Prostate gland (tissue), 2 donors: ENCODE measurements at regions not wholly inside any gene's neighbourhood (a gene's known extent, or its start where the extent isn't known, plus 50 kb on each side); places are given as distances from the start of the nearest gene placed in this dataset.

Experiments used
- POLR2A ChIP-seq: fragments of 450-650 bp; IDR thresholded peaks from one replicate; pipeline ENCODE4 v1.6.1; 2016; ENCODE audit warnings: antibody characterized with exemption, mild to moderate bottlenecking
- POLR2AphosphoS5 ChIP-seq: sonication (generic); formaldehyde crosslinking; IDR thresholded peaks from one replicate; pipeline ENCODE4 v1.6.1; 2017; ENCODE audit warnings: antibody characterized with exemption
- TF ChIP-seq, protein P1 (sequence below), 4 experiments: fragments of 200-600 bp in 2 of 4; fragments of 450-650 bp in 2 of 4; sonication (generic) in 2 of 4; IDR thresholded peaks; 1 replicate in 3 of 4; 2 replicates in 1 of 4; pipeline ENCODE4 v1.5.1; 2016 to 2019; ENCODE audit warnings: antibody characterized with exemption in 4 of 4, mild to moderate bottlenecking in 2 of 4, moderate library complexity in 2 of 4

DNA sequence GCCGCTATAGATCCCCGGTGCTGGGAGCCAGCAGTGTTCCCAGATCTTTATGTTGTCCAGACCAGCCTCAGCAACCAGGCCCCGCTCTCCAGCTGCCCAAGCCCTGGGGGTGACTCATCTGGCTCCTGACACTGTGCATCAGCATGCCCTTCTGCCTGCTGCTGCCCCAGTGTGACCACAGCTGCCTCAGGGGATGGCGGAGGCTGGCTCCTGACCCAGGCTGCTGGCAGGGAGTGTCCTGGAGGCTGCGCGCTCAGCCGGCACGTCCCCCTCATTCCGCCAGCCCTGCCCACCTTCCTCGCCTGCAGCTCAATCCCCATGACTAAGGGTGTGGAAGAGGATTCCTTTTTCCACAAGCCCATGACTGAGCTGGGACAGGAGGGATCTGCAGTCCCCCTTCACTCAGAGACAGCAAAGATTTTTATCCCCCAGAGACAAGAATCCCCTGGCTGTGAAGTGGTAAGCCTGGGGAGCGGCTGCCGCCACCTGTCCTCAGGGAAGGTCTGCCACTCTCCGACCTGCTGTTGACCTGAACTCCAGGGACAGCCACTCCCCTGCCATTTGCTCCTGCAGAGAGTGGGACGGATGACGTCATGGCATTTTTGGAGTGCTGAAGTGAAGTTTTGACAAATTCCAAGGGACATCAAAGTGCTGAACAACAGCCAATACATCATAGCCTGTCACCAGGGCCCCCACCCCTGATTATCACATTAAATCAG is 182.8 kb upstream of the BMPER start:
- TF ChIP-seq, protein P1, sequence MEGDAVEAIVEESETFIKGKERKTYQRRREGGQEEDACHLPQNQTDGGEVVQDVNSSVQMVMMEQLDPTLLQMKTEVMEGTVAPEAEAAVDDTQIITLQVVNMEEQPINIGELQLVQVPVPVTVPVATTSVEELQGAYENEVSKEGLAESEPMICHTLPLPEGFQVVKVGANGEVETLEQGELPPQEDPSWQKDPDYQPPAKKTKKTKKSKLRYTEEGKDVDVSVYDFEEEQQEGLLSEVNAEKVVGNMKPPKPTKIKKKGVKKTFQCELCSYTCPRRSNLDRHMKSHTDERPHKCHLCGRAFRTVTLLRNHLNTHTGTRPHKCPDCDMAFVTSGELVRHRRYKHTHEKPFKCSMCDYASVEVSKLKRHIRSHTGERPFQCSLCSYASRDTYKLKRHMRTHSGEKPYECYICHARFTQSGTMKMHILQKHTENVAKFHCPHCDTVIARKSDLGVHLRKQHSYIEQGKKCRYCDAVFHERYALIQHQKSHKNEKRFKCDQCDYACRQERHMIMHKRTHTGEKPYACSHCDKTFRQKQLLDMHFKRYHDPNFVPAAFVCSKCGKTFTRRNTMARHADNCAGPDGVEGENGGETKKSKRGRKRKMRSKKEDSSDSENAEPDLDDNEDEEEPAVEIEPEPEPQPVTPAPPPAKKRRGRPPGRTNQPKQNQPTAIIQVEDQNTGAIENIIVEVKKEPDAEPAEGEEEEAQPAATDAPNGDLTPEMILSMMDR (IDR thresholded peaks at IDR 0.05) = no peak
- TF ChIP-seq POLR2AphosphoS5 (no peak), POLR2A (no peak)
